ENCODE measurements at regions not wholly inside any gene's neighbourhood (a gene's known extent, or its start where the extent isn't known, plus 50 kb on each side); places are given as distances from the start of the nearest gene placed in this dataset.

DNA sequence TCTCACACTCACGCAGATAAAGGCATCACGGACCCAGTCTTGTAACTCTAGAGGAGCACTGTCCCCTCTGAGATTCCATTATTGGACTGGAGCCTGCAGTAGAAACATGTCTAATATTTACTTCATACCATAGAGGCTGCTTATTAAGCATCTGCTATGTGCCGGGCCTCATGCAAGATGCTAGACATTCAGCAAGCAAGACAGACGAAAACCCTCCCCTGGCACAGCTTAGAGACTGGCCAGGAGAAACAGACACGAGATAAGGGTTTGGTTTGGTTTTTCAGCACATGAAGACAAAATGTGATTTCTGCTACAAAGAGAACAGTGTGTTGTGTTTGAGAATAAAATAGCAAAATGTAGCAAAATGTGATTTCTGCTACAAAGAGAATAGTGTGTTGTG lies 719.2 kb downstream of the MED13L start:
- H3K27me3 Mint-ChIP-seq (ENCODE audit: low read depth, poor library complexity): peaks cover 10% of the 10 kb centered on the region
- no peak overlapping the region for H3K4me3 Mint-ChIP-seq
- H3K27ac Mint-ChIP-seq: no peak overlapping the region
- H3K9me3 Mint-ChIP-seq: peaks cover 27% of the 10 kb centered on the region
- DNase-seq: no peak
- peaks cover 9% of the 10 kb centered on the region for H3K36me3 Mint-ChIP-seq (ENCODE audit: low read depth)
- H3K4me1 Mint-ChIP-seq: peaks cover 5% of the 10 kb centered on the region
- TF ChIP-seq, protein P1, sequence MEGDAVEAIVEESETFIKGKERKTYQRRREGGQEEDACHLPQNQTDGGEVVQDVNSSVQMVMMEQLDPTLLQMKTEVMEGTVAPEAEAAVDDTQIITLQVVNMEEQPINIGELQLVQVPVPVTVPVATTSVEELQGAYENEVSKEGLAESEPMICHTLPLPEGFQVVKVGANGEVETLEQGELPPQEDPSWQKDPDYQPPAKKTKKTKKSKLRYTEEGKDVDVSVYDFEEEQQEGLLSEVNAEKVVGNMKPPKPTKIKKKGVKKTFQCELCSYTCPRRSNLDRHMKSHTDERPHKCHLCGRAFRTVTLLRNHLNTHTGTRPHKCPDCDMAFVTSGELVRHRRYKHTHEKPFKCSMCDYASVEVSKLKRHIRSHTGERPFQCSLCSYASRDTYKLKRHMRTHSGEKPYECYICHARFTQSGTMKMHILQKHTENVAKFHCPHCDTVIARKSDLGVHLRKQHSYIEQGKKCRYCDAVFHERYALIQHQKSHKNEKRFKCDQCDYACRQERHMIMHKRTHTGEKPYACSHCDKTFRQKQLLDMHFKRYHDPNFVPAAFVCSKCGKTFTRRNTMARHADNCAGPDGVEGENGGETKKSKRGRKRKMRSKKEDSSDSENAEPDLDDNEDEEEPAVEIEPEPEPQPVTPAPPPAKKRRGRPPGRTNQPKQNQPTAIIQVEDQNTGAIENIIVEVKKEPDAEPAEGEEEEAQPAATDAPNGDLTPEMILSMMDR (IDR thresholded peaks at IDR 0.05): no peak

DNA sequence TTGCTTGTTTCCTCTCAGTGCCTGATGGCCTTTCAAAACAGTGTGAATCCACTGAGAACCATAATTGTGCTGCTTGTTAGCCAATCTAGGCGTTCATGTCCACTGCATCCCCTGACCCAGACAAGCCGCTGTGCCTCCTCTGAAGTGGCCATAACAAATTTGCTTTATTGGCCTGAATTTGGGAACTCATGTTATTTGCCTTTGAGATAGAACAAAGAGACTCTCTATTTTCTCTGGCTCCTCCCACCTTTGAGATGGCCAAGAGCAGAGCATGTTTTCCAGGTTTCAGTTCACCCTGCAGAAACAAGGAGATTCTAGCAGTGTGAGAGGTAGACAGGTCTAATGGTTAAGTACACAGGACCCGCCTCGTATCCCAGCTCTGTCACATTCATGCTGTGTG lies 723.9 kb downstream of the MED13L start:
- TF ChIP-seq, protein P1 (IDR thresholded peaks at IDR 0.05): no peak
- no peak overlapping the region for H3K4me3 Mint-ChIP-seq
- no peak for DNase-seq
- peaks cover 27% of the 10 kb centered on the region for H3K9me3 Mint-ChIP-seq
- H3K27me3 Mint-ChIP-seq (ENCODE audit: low read depth, poor library complexity): peaks cover 9% of the 10 kb centered on the region
- H3K4me1 Mint-ChIP-seq: peaks cover 5% of the 10 kb centered on the region
- H3K36me3 Mint-ChIP-seq (ENCODE audit: low read depth): peaks cover 9% of the 10 kb centered on the region
- H3K27ac Mint-ChIP-seq: peak overlapping the region; percentile 91

DNA sequence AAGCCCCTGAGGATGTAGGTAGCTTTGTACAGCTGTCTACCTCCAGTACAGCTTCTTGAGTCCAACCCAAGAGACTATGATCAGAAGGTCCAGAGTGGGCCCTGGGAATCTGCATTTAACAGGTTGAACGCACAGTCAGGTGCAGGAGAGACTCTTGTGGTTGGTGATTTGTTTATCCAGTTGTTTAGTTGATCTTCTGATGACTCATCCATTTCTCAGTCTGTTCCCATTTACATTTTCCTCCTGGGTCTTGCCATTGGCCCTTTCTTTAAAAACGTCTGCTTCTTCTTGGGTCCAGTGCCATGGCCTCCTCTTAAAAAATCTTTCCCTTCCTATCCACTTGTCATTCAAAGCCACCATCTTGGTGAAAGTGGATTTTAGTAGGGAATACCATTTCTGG lies 734.2 kb downstream of the MED13L start:
- TF ChIP-seq, protein P1 (IDR thresholded peaks at IDR 0.05): no peak
- Mint-ChIP-seq H3K4me3 (no peak overlapping the region), H3K4me1 (no peaks in the 10 kb centered on the region), H3K27me3 (ENCODE audit: low read depth, poor library complexity) (peaks cover 10% of the 10 kb centered on the region), H3K27ac (no peak overlapping the region), H3K36me3 (ENCODE audit: low read depth) (peaks cover 4% of the 10 kb centered on the region), H3K9me3 (peaks cover 30% of the 10 kb centered on the region)
- DNase-seq: no peak

DNA sequence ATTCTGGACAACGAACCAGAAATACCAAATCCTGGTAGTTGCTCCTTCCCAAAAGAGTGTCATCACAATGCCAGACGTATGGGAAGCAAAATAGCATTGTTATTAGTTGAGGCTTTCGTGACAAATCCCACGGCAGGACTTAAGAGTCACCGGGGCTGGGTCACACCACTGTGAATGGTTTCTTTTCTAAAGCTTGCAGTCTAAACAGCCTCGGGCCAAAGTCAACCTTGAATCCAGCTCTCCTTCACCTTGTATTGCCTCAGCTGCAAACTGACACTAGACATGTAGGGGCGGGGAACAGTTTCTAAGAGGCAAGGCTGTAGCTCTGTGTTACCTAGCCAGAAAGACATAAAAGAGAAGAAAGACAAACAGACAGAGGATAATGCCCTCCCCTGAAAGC lies 734.8 kb downstream of the MED13L start:
- no peak for DNase-seq
- H3K27me3 Mint-ChIP-seq (ENCODE audit: low read depth, poor library complexity): peaks cover 10% of the 10 kb centered on the region
- H3K27ac Mint-ChIP-seq: no peak overlapping the region
- H3K36me3 Mint-ChIP-seq (ENCODE audit: low read depth): peaks cover 4% of the 10 kb centered on the region
- no peak overlapping the region for H3K4me3 Mint-ChIP-seq
- no peaks in the 10 kb centered on the region for H3K4me1 Mint-ChIP-seq
- TF ChIP-seq, protein P1 (IDR thresholded peaks at IDR 0.05): no peak
- peaks cover 36% of the 10 kb centered on the region for H3K9me3 Mint-ChIP-seq

DNA sequence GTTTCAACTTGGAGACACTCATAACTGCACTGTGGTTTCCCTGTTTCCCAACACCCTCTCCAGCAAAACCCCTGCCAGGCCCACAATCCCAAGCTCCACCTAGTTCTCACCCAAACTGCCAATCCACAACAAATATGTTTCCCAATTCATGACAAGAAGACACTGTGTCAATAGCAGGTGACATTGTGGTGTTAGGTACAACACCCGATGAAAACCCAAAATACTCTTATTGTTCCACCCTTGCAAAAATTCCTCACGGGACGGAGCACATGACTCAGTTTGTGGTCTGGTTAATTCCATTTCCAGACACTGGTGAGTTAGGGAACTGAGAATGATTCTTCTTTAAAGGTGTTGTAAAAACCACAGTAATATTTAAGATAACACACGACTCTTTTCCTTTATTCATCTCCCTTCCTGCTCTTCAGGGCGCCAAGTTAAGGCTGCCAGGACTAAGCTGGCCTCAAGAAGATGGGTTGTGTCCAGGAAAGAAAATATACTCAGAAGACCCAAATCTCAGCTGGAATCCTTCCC lies 735.5 kb downstream of the MED13L start:
- no peaks in the 10 kb centered on the region for H3K4me1 Mint-ChIP-seq
- peaks cover 10% of the 10 kb centered on the region for H3K27me3 Mint-ChIP-seq (ENCODE audit: low read depth, poor library complexity)
- no peak for DNase-seq
- TF ChIP-seq, protein P1 (IDR thresholded peaks at IDR 0.05): no peak
- H3K27ac Mint-ChIP-seq: no peak overlapping the region
- H3K9me3 Mint-ChIP-seq: peaks cover 43% of the 10 kb centered on the region
- peaks cover 4% of the 10 kb centered on the region for H3K36me3 Mint-ChIP-seq (ENCODE audit: low read depth)
- no peak overlapping the region for H3K4me3 Mint-ChIP-seq

DNA sequence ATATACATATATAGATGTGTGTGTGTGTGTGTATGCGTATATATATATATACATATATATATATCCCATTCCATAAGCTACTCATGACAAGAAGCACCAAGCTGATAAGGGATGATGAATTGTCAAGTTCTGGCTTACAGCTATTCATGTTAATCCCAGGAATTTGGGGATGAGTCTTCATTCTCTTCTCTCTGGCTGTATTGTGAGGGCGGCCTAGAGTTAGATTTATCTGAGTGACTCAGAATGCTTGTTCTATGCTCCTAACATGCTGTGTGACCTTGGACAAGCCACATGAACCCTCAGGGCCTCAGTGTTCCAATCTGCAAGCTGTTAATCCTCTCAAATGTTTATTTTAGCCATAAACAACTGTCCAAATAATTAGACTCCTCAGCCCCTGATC lies 749.0 kb downstream of the MED13L start:
- H3K4me1 Mint-ChIP-seq: no peaks in the 10 kb centered on the region
- no peak overlapping the region for H3K4me3 Mint-ChIP-seq
- no peak overlapping the region for H3K27ac Mint-ChIP-seq
- H3K9me3 Mint-ChIP-seq: peaks cover 3% of the 10 kb centered on the region
- H3K27me3 Mint-ChIP-seq (ENCODE audit: low read depth, poor library complexity): peaks cover 15% of the 10 kb centered on the region
- DNase-seq: no peak
- H3K36me3 Mint-ChIP-seq (ENCODE audit: low read depth): no peaks in the 10 kb centered on the region
- TF ChIP-seq, protein P1 (IDR thresholded peaks at IDR 0.05): no peak

Measured in nephron progenitor cell (in vitro differentiated cells).